SKM-1 treated with dmso at 0.1 percent for 144 hours (cell line): ENCODE measurements at regions not wholly inside any gene's neighbourhood (a gene's known extent, or its start where the extent isn't known, plus 50 kb on each side); places are given as distances from the start of the nearest gene placed in this dataset.
"Not testable (repeated sequence)": the region's sequence is repeated elsewhere in the genome, so short reads cannot be mapped to it uniquely, and the experiment has no call there.

Source experiments
- DNase-seq: peaks from one replicate; lab custom pipeline; 2025; ENCODE audit not compliant: unreplicated experiment; lab: John Stamatoyannopoulos, UW

DNA sequence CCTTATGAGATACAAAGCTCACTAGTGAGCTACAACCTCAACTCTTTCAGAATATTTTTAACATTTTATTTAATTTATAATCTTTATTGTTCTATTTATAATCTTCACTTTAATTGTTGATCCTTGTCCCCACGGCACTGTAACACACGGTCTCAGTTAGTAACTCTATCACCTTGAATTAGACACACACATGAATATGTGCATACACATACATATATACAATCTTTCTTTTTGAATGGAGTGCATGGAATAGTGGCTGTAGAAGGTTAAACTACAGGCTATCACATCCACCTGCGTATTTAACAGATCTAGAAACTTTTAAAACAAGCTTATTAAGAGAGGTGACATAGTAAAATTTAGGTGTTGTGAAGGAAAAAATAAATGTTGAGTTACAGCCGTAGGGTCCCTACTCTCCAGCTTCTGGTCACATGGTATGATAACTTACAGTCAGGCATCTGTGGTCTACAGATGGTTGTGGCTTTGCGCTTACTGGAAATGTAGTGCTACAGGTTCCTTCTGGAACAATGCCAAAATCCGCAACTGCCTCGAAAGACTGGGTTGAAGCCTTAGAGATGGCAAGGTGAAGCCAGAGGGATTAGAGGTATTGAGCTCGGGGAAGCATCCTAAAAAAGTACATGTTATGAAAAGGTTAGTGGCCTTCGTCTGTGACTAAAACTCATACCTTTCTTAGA is 1324.1 kb upstream of the SLC39A10 start:
- DNase-seq, result no peak

- no peak for DNase-seq
Measured at GRCh38 chr2:194328456-194328855, 1328.6 kb upstream of the SLC39A10 start.

DNA sequence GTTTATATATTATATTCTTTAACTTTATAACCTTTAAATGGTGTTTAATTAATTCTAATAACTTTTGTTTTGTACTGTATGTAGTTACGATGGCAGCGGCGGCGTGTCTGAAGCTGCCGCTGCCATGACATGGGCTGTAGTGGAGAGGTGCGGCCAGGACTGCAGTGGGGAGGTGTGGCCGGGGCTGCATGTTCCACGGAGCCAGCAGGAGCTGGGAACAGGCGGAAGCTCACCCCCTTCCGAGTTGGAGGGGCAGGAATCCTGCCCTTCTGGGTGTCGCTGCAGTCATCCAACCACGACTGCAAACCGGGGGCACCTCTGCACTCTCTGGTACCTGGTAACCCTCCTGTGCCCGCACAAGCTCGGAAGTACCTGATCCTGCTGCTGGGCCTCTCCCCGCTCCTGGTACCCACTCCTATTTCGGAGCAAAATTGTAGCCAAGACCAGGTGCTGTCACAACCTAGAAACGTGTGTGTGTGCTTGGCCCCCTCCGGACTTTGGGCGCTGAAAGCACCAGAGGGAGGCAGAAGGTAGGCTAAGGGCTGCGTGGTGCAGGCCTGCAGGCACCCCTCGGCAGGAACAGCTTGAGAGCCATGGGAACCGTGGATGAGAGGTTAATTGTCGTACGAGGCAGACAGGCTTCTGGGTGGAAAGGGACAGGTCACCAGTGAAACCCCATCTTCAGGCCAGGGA is 1329.7 kb upstream of the SLC39A10 start:
- DNase-seq, result no peak

- DNase-seq, result no peak
Measured at GRCh38 chr2:194323740-194324139, 1333.3 kb upstream of the SLC39A10 start.

- DNase-seq, result no peak
Measured at GRCh38 chr2:194320520-194320919, 1336.5 kb upstream of the SLC39A10 start.

DNA sequence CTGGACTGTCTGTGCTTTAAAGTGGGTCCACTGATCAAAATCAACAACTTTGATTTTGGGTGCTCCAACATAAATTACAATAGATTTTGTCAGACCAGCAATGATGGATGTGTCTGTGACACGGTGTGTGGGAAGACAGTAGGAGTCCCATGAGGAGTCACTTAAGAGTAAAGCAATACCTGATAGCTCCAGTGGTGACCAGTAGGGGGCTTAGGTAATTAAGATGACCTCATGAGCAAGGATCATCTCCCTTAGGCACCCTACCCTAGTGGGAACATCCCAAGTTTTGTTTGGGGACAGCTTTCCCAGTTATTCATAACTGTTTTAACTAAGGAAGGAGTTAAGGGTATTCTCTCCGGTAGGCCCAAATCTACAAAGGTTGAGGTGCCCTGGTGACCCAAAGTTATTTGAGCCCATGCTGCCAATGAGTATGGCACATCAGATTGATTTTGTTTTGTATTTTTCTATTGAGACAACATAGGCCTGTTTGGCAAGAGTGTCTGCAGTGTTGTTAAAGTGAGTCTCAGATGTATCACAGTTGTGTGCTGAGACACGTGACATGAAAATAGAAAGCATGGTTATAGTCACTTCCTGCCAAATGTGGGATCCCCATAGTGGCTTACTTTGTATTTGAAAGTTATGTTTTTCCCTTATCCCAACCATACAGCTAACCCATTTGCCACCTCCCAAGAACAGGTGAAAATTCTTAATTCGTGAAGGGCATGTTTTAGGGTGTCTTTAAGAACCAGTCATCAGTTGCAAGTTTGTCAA is 1337.6 kb upstream of the SLC39A10 start:
- no peak for DNase-seq

- DNase-seq, result no peak
Measured at GRCh38 chr2:194314042-194314441, 1343.0 kb upstream of the SLC39A10 start.

- DNase-seq, result no peak
Measured at GRCh38 chr2:194304191-194304590, 1352.8 kb upstream of the SLC39A10 start.

GRCh38 chr2:194301946-194302345 is 1355.1 kb upstream of the SLC39A10 start:
- no peak for DNase-seq

DNA sequence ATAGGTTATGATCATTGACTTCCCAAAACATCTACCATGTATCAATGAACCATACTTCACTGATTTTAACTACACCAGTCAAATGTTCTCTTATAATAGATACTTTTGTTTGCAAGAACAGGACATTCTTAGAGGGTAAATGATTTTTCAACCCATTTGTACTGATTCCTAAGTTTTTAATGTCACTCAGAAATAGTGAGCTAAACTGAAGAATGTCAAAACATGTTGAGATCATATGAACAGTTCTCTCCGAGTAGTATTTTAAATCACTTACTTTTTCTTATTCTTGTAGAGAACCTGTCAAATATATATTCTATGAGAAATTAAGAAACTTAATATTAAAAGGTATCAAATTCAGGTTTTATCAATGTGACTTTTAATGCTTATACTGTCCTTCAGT is 1362.9 kb upstream of the SLC39A10 start:
- no peak for DNase-seq

GRCh38 chr2:194291104-194291503 is 1365.9 kb upstream of the SLC39A10 start:
- DNase-seq, result no peak

DNA sequence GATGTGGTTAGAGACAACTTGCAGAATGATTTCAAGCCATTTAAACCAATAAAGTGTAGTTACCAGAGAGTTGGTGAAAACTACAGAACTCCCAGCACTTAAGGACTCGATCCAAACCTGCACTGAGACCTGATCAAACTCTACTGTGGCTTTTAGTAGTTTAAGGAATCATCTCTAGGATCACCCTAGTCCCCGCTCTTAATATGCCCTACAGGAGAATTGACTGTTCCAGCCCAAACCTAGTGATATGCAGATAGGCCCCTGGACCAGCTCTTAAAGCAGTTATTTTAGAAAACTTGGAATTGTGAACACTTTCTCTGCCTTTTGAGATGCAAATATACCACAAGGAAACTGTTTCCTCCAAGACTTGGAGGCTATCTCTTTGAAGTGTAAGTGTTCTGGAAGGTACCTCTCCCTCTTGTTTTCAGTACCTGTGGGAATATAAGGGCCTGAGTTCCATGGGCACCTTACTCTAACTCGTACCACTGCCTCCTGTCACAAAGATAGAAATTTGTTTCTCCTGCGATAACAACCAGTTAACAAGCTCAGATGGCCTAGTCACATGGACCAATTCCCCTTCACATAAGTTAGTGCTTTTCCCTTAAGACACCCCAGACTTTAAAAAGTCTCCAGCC is 1367.2 kb upstream of the SLC39A10 start:
- DNase-seq, result no peak

DNA sequence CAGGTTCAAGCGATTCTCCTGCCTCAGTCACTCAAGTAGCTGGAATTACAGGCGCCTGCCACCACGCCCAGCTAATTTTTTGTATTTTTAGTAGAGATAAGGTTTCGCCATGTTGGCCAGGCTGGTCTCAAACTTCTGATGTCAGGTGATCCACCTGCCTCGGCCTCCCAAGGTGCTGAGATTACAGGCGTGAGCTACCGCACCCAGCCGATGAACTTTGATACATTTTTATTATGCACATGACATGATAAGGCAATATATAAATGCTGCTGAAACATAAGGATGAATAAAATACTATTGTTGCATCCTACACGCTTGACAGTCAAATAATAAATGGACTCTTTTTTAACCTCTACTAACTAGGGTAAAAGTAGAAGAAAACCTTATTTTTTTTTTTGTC is 1380.4 kb upstream of the SLC39A10 start:
- DNase-seq, result not testable (repeated sequence)

DNA sequence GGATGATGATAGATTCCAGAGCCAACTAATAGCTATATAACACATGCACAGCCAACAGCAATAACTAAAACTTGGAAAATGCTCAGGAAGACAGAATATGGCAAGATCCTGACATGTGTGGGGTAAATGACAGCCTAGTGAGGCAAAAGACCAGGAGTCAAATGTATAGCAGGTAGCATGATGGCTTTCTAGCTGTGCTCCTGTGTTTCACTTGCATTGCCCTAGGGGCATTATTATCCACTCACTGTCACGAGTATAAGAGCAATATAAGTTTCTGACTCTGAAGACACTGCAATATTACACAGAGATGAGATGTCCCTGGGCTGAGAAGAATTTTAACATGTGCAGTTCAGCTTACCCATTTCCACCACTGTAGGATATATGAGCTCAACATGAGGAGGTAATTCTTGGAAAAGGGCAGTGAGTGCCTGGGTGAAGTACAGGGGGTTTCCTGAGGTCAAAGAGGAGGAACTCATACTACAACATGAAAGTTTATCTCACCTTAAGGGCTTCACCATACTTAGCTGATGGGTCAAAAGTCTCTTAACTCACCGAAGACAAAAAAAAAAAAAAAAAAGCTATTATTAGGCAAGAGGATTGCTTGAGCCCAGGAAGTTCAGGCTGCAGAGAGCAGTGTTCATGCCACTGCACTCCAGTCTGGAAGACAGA is 1385.6 kb upstream of the SLC39A10 start:
- no peak for DNase-seq

DNA sequence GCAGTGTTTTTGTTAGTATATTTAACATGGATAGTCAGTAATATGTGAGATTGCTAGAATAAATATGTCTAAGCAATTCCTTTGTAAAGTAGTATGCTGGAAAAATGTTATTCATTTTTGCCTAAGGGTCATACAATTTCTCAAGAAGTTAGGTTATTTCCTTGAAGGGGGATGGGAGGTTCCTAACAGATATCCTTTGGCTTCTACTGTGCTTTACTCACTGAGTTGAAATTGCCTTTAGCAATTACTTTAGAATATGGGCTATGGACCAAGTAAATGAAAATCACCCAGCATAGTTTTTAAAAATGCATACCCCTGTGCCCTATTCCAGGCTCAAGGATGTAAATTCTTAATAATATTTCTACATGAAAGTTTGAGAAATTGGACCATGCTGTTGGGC is 1386.4 kb upstream of the SLC39A10 start:
- DNase-seq, result no peak

GRCh38 chr2:194264586-194264985 is 1392.4 kb upstream of the SLC39A10 start:
- no peak for DNase-seq

DNA sequence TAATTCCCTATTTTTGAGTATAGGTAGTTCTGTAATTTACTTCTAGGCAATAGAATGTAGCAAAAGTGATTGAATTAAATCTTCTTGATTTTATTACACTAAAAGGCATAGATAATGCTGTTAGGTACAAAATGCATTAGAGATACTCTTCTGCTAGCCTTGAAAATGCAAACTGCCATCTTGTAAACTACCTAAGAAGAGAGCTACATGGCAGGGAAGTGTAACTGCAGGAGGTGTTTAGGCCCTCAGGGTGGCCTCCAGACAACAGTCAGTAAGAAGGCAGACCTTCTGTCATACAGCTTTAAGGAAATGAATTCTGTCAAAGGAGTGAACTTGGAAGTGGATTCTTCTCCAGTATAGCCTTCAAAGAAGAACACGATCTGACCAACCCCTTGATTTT is 1396.8 kb upstream of the SLC39A10 start:
- no peak for DNase-seq

- no peak for DNase-seq
Measured at GRCh38 chr2:194257095-194257494, 1399.9 kb upstream of the SLC39A10 start.

DNA sequence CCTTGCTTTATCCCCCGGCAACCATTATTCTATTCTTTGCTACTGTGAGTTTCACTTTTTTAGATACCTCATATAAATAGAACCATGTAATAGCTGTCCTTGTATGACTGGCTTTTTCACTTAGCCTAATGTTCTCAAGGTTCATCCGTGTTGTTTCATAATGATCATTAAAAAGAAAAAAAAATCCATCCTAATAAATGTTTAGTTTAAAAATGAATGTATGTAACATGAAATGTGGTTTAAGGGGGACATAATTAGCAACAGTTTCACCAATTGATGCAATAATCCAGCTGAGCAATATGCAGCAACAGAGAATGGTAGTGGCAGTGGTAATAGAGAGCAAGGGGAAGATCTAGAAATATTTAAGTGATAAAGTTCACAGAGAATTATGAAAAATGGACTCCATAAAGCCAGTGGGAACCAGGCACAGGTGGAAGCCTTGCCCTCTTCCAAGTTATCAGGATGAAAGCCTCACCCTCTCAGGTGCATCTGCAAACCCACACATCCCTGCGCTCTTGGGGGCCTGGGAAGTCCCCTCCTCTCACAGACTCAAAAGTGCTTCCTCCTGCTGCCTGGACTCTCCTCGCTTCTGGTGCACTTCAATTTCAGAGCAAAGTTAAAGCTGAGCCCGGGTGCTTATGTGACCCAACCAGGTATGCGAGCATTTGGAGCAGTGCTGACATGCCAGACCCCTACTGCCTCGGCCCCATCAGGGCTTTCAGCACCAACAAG is 1403.3 kb upstream of the SLC39A10 start:
- DNase-seq, result no peak

DNA sequence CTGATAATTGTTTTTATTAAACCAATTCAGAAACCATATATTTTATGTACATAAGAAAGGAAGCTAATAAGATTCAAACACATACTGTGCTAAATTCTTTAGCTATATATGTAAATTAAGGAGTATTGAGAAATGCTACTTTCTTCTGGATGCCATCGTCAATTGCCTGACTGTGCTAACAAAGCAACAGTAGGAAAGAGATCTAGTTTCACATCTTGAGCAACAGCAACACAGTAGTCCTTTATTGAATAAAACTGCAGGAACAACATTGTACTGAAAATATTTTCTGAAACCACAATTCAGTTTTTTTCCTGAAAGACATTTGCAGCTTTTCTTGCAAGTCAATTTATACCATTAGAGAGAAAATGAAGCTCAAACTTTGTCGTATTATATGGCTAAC is 1404.9 kb upstream of the SLC39A10 start:
- DNase-seq, result no peak
